ENCODE measurements at regions not wholly inside any gene's neighbourhood (a gene's known extent, or its start where the extent isn't known, plus 50 kb on each side); places are given as distances from the start of the nearest gene placed in this dataset.
"Not testable (repeated sequence)": the region's sequence is repeated elsewhere in the genome, so short reads cannot be mapped to it uniquely, and the experiment has no call there.

DNA sequence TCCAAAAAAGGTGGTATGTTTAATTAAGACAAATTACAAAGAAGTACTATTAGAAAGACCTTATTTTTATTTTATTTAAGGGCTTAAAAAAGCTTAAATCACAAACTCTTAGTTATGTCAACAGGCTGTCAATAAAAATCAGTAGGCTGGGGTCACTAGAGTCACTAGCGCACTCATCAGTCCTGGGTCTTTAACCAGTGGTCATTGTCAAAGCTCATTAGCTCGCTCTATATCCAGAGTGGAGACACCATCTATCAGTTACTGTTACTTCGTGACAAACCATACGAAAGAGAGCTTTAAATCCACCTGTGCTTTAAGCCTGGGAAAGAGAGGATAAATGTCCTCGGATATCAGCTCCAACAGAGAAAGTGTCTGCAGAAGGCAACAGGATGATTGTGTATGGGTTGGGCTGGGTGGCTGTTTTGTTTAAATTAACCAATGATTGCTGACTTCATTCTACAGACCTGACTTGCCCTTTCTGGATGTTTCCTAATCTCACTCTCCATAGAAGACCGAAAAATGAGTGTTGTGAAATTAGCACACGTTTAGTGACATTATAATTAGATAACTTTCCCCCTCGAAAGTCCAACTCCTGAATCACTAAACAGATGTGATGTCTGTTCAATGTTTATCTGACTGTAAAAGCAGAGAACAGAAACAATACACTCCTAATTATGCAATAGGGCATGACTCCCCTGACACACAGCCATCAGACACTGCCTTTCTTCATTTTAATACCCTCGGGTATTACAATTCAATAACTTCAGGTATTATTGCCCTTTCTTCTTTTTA lies 123.6 kb upstream of the TNPO1 start:
- DNase-seq = no peak

DNA sequence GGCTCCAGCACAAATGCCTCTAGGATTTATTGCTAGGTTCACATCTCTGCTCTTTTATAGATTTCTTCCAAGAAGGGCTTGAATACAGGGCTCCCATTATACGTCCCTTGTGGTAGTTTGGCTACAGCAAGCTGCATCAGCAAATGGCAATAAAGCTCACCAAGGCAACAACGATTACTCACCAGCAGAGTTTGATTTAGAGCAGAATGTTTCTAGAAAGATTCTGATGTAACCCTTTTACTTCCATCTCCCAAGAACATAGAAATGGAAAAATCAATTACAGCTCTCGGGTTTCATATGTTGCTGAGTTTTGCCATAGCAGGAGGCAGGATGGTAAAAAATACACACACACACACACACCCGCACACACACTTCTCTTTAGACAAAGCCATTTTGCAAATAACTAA lies 124.2 kb upstream of the TNPO1 start:
- peak in 6 of 56 donors; percentile 0 to 37 (median 12) for DNase-seq

DNA sequence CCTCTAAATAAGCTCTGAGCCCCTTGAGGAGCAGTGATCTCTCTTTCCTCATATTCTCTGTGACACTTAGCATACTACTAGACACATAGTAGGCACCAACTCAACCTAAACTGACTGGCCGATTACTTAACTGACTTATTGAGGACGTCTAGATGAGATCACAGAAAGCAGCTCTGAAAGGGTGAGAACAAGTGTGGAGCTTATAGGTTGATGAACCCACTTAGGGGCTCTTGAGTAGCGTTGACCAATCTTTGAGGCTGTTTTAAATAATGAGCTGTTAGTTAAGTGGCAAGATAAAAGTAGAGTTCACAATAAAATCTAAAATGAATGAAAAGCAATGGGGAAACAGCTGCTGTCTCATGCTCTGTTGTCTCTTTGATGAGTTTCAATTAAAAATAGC lies 124.7 kb upstream of the TNPO1 start:
- no peak for DNase-seq

DNA sequence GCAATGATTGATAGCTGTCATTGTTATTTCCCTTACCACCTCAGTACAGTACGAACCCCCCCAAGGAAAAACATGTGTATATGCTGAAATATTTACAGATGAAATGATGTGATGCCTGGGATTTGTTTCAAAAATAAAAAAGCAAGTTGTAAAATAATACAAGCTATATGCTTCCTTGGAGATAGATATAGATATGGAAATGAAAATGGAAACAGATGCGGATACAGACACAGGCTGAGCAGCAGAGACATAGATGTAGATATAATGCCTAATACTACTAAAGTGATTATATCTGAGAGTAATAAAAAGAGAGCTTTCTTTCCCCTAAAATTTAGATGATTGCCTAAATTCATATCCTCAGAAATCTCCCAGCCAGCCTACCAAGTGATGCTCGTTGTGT lies 127.5 kb upstream of the TNPO1 start:
- DNase-seq = no peak

DNA sequence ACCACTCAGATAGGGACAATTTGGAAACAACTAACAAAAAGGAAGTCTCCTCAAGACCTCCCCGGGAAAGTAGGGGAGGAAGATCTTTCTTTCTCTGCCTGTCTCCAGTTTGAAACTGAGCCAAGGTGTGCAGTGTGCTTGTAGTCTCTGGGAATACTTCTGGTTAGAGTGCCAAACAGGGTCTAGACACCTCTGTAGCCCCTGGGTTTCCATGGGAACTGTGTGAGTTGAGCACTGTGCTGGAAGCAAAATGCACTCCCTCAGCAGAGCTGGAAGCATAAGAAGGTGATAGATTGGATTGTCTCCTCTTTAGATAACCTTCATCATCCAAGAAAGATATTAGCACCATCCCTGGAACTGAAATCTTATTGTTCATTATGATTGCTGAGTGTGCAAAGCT lies 129.2 kb upstream of the TNPO1 start:
- no peak for DNase-seq

DNA sequence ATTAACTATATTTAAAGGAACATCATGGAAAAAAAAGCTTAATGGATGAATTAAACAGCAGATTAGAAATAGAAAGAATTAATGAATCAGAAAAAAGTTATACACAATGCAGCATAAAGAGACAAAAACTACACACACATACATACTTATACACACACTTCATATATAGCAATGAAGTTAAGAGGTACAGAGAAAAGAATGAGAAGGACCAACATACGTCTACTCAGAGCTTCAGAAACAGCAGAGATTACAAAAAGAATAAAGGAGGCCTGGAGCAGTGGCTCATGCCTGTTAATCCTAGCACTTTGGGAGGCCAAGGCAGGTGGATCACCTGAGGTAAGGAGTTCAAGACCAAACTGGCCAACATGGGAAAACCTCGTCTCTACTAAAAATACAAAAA lies 133.9 kb upstream of the TNPO1 start:
- no peak for DNase-seq

DNA sequence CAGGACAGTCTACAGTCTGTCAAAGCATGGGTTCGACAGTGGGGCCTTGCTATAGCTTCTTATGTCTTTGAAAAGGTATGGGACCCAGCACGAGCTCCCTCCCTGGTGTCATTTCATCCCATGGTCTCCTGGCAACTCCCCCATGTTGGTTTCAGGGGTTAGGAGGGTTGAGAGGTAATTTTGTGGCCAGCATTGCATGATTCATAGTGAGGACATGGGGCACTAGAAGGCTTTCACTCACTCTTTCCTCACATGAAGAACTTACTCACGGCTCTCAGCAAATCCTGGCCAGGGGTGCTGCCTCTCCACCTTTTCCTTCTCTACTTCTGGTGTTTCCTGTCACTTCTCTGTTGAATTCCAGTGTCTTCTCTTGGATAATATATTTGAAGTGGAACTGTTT lies 134.7 kb upstream of the TNPO1 start:
- no peak for DNase-seq

DNA sequence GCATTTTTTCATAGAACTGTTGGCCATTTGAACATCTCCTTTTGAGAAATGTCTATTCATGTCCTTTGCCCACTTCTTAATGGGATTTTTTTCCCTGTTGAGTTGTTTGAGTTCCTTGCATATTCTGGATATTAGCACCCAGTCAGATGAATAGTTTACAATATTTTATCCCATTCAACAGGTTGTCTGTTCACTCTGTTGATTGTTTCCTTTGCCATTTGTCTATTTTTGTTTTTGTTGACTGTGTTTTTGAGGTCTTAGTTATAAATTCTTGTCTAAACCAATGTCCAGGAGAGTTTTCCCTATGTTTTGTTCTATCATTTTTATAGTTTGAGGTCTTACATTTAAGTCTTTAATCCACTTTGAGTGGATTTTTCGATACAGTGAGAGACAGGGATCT lies 139.0 kb upstream of the TNPO1 start:
- no peak for DNase-seq

DNA sequence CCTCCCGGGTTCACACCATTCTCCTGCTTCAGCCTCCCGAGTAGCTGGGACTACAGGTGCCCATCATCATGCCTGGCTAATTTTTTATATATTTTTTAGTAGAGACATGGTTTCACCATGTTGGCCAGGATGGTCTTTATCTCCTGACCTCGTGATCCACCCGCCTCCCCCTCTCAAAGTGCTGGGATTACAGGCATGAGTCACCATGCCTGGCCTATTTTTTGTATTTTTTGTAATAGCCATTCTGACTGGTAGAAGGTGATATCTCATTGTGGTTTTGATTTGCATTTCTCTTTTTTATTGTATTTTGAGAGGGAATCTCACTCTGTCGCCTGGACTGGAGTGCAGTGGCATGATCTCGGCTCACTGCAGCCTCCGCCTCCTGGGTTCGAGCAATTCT lies 139.6 kb upstream of the TNPO1 start:
- not testable (repeated sequence) for DNase-seq

DNA sequence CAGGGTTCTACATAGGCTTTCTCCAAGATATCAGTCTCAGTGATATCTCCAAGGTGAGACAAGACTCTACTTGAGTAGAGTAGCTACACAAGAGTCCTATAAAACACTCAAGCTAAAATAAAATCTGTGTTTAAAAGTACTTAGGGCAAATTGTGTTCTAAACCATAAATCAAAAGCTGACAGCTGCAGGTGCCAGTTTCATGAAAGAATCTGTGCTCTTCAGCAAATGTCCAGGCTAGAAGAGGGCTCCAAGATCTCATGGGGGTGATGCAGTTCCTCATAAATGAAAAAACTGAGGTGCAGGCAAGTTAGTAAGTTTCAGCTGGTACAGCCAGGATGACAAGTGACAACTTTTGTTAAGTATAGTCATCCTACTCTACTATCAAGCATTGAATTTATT lies 142.8 kb upstream of the TNPO1 start:
- no peak for DNase-seq

DNA sequence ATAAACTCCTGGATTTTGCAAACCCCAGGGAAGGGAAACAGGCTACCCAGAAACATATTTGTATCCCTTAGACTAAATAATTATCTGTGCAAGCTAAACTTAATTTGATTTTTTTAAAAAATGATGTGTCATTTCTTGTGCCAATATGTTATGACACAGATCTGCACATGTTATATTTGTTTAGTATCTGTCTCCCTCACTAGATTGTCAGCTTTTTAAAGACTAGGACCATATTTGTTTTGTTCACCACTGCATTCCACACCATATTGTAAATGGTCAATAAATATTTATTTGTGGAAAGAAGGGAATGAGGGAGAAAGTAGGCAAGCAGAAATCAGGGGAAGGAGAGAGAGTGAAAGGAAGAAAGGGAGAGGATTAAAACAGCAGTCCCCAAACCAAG lies 143.3 kb upstream of the TNPO1 start:
- no peak for DNase-seq

DNA sequence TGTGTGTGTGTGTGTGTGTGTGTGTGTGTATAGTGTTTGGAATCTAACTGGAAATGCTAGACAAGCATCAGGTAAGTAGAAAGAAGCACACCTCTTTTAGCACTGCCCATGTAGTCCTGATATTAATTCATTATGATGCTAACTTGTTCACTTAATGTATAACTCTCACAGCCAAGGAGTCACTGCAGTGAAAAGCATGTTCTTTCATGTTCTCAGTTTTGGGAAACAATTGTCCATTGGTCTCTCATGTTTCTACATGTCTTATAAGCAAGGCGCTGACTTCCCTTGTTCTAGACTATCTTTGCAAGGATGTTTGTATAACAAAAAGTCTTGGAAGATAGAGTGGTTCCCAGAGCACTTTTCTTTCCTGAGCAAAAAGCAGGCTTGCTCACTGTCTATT lies 148.8 kb upstream of the TNPO1 start:
- no peak for DNase-seq

DNA sequence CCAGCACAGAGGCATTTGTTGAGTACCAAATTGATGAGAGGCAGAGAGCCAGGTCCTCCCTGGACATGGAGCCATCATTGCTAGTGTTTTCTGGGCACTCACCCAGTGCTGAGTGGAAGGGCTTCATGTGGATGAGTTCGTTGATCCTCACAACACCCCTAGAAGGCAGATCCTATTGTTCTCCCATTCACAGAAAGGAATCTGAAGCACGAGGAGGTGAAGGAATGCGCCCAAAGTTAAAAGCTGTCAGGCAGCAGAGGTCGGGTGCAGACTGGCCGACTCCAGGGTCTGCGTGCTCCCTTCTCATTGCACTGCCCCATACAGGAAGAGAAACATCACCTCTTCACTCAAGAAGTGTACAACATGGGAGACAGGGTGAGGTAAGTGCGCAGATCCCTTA lies 153.5 kb upstream of the TNPO1 start:
- DNase-seq = no peak

DNA sequence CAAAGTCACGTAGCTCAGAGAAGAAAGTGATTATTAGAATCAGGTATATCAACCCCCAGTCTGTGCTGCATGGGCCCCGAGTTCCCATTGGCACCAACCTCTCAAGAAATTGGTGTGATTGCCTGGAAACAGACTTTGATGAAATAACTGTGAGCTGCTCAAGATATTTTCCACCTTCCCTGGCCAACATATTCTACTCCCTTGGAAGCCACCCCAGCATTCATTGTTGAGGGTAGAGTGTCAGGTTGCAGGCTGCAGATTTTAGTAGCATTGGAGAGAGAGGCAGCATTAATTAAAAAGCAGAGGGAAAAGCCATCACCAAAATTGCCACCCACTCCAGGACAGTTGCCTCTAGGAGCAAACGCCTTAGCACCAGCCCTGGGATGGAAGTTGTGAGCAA lies 154.2 kb upstream of the TNPO1 start:
- DNase-seq = no peak

DNA sequence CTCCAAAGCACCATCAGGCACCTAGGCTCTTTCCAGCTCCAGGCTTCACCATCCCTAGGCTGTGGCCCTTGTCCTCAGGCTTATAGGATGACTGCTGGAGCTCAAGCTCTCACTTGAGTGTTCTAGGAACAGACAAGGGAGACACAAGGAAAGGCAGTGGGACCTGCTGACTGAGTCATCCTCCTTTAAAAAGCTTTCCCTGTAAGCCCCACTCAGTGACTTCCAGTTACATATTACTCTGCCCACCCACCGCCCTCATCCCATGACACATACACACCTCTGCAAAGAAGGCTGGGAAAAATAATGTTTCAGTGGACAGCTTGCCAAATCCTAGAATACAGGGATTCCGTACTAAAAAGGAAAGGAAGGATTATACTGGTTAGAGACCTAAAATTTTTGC lies 154.2 kb upstream of the ZNF366 start:
- DNase-seq = peak in 10 of 56 donors; percentile 4 to 54 (median 12)

DNA sequence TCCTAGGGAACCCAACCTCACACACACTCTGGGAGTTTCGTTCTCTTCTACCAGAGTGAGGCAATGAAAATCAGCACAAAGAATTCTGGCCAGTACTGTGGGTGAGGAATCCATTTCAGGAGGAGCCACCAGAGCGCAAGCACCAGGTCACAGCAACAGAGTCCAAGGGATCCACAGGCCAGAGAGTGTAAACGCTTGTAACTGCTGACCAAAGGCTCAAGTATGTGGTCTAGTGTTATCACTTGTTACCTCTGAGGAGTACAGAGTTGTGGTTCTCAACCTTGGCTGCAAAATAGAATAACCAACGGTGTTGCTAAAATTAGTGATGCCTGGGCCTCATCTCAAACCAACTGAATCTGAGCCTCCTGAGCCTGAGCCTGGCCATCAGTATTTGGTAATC lies 152.5 kb upstream of the ZNF366 start:
- no peak for DNase-seq

DNA sequence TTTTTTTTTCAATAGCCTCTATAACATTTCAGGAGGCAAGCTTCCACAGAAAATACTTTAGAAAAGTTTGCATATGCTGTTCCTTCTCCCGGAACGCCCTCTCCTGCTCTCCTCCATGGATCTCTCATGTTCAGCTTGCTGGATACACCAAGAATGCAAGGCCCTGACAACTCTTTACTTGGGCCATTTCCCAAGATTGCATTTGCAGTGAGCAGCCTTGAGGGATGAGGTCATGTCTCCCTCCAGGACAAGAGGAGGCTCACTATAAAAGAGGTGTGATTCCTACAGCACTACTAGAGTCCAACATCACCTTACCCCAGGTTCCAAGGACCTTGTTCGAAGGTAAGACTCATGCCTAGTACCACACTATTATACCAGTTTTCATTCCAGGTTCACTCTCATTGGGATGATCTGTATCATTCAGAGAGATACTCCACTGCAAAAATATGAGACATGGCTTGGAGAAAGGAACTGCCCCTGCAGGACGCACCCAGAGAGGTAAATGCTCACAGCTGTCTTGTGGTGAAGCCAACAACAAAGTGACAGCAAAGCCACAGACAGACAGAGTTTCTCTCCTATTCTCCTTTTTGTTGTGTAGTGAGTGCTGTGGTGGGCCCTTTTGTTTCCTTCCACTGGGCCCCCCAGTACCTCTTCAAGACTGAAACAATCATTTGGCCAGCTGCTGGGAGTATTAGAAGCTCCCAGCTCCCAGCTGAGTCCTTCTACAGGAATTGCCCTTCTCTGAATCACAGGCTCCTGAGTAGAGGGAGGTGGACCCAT lies 151.7 kb upstream of the ZNF366 start:
- DNase-seq = no peak

DNA sequence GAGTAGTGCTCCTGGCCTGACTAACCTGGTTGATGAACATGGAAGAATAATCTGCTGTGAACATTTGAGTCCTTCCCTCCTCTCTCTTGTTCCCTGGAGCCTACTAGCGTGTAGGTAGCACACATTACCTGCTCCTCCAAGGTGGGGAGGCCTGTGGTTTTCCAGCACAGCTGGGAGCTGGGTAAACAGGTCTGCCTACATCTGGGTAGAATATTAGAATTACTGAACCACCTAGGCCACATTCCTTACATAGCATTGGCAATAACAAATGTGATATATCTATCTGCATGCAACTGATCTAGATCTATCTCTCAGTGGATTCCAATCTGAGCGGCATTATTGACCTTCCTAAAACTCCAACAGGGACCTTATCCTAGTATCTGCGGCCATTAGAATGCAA lies 151.0 kb upstream of the ZNF366 start:
- DNase-seq = no peak

DNA sequence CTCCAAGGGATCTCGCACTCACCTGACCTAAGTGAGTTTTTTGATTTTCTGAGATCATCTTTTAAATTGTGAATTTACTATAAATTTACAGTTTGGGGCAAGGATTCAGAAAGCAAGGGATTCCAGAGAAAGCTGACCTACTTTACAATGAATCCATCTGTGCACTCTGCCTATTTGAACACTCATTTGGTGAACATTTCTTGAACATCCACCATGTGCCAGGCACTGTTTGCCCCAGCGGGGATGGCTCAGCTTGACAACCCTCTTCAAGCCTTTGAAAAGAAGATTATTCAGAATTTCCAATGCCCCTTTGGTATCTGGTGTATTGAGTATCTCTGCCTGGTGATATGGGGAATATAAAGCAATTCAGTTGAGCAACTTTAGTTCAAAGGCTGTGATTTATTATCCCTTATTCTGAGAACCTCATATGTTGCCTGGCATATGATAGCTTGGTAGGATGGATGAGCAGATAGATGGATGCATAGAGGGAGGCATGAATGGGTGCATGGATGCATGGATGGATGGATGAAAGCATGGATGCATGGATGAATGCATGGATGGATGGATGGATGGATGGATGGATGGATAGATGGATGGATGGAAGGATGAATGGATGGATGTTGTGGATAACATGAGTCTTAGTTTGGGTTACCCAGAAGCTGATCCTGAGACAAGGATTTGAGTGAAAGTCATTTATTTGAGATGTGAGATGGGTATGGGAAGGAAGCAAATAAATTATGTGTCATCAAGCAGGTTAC lies 149.7 kb upstream of the ZNF366 start:
- DNase-seq = no peak

DNA sequence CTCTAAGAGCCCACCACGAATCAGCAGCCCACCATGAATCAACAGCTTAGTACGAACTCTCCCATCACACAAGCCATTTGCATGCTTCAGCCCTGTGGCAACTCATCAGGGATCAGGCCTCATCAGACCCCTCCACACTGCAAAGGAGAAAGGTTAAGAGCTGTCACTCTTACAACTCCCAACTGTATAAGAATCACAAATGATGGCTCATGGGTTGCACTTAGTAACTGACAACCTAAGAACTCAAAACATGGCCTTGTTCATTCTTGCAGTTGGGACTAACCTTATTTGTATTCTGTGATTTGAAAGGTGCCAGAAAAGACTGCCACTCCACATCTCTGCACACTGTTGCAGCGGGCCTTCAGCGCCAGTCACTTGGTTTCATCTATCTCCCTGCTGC lies 149.1 kb upstream of the ZNF366 start:
- no peak for DNase-seq

DNA sequence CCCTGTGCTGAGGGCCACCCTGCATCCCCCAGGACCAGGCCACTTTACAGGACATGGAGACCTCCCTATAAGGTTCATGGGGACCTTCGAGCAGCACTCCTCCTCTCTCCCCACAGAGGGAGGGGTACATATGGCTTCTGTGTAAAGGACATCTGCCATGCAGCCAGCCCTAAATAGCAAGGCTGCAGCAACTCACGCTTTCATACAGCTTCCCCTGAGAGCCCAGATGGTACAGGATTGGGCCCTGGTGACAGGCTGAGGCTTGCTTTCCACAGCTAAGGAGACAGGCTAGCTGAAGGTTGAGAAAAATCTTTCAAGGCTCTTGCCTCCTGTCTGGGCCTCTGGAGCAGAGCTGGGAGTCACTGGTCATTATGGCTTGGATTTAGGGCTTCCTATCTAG lies 147.0 kb upstream of the ZNF366 start:
- peak in 4 of 56 donors; percentile 8 to 27 (median 14) for DNase-seq

DNA sequence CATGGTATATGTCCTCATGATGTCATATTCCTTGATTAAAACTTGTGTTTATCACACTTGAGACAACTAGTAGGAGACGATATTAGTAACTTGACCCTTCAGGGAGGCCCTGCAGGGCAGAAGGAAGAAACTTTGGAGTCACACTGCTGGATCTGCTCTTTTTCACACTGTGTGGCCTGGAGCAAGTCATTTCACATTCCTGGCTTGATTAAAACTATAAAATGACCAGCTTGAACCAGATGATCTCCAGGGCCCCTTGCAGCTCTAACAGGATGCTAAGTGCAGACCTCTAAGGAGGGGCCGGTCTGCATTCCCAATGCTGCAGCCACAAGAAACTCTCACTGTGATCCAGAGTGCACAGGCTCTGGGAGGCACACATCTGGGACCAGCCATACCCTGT lies 146.4 kb upstream of the ZNF366 start:
- DNase-seq = no peak

Data from amygdala (tissue), 56 donors.